CD4-positive, alpha-beta T cell treated with Interleukin-6 at 100 ng/mL for 8 hours (primary cell): ENCODE measurements at regions not wholly inside any gene's neighbourhood (a gene's known extent, or its start where the extent isn't known, plus 50 kb on each side); places are given as distances from the start of the nearest gene placed in this dataset.

Source experiments
- DNase-seq: peaks from one replicate; pipeline ENCODE4 v3.0.0-alpha.2; 2020; ENCODE audit warnings: mixed read lengths, low spot score

- no peak for DNase-seq
These were observed 163.2 kb downstream of the SLC7A11 start for GRCh38 chr4:138078751-138079520.

GRCh38 chr4:138078253-138078652 is 163.9 kb downstream of the SLC7A11 start:
- DNase-seq, result no peak

GRCh38 chr4:138076561-138076960 is 165.6 kb downstream of the SLC7A11 start:
- no peak for DNase-seq

GRCh38 chr4:138070816-138071215 is 171.3 kb downstream of the SLC7A11 start:
- no peak for DNase-seq

- no peak for DNase-seq
These were observed 178.6 kb downstream of the SLC7A11 start for GRCh38 chr4:138063581-138063980.

- no peak for DNase-seq
These were observed 179.2 kb downstream of the SLC7A11 start for GRCh38 chr4:138062929-138063328.

- no peak for DNase-seq
These were observed 185.6 kb downstream of the SLC7A11 start for GRCh38 chr4:138056541-138056940.

- DNase-seq, result no peak
These were observed 186.3 kb downstream of the SLC7A11 start for GRCh38 chr4:138055890-138056289.

- no peak for DNase-seq
These were observed 188.4 kb downstream of the SLC7A11 start for GRCh38 chr4:138053641-138054301.

GRCh38 chr4:138052806-138053632 is 189.1 kb downstream of the SLC7A11 start:
- DNase-seq, result no peak

GRCh38 chr4:138051157-138051556 is 191.0 kb downstream of the SLC7A11 start:
- DNase-seq, result no peak

GRCh38 chr4:138050601-138051000 is 191.5 kb downstream of the SLC7A11 start:
- no peak for DNase-seq

- no peak for DNase-seq
These were observed 192.8 kb downstream of the SLC7A11 start for GRCh38 chr4:138049355-138049754.

GRCh38 chr4:138047290-138047689 is 194.9 kb downstream of the SLC7A11 start:
- DNase-seq, result no peak

GRCh38 chr4:138045036-138045435 is 197.1 kb downstream of the SLC7A11 start:
- DNase-seq, result no peak

GRCh38 chr4:138039010-138039409 is 203.1 kb downstream of the SLC7A11 start:
- DNase-seq, result no peak

GRCh38 chr4:138037696-138038095 is 204.5 kb downstream of the SLC7A11 start:
- no peak for DNase-seq

GRCh38 chr4:138035781-138036258 is 206.3 kb downstream of the SLC7A11 start:
- DNase-seq, result no peak

GRCh38 chr4:138034871-138035270 is 207.3 kb downstream of the SLC7A11 start:
- no peak for DNase-seq

GRCh38 chr4:138032222-138032621 is 209.9 kb downstream of the SLC7A11 start:
- no peak for DNase-seq

GRCh38 chr4:138030375-138030774 is 211.8 kb downstream of the SLC7A11 start:
- no peak for DNase-seq

- no peak for DNase-seq
These were observed 213.2 kb downstream of the SLC7A11 start for GRCh38 chr4:138028923-138029322.
